Astrocyte (in vitro differentiated cells and primary cell): ENCODE measurements at regions not wholly inside any gene's neighbourhood (a gene's known extent, or its start where the extent isn't known, plus 50 kb on each side); places are given as distances from the start of the nearest gene placed in this dataset.

Source experiments
- DNase-seq: peaks from one replicate; pipeline ENCODE4 v3.0.0-alpha.2; 2010; ENCODE audit warnings: low read depth
- FAIRE-seq: peaks from 2 replicates; lab custom pipeline; 2011; peaks lifted over from hg19 to GRCh38; lab: Jason Lieb, UNC
- H2AFZ ChIP-seq: 2 replicates; pipeline ENCODE4 v1.6.0; 2012; ENCODE audit warnings: low read depth, low read length, inconsistent platforms
- H3K27ac ChIP-seq: 2 replicates; pipeline ENCODE4 v1.5.1; 2011; ENCODE audit warnings: low read depth, low read length, inconsistent platforms
- H3K27me3 ChIP-seq: 2 replicates; pipeline ENCODE4 v1.6.0; 2011; ENCODE audit warnings: low read length, inconsistent platforms; ENCODE audit not compliant: insufficient read depth
- H3K36me3 ChIP-seq: 2 replicates; pipeline ENCODE4 v1.5.1; 2011; ENCODE audit warnings: low read length, inconsistent platforms; ENCODE audit not compliant: insufficient read depth
- H3K4me1 ChIP-seq: 2 replicates; pipeline ENCODE4 v1.5.1; 2011; ENCODE audit warnings: low read length, inconsistent platforms; ENCODE audit not compliant: insufficient read depth
- H3K4me2 ChIP-seq: 2 replicates; pipeline ENCODE4 v1.6.0; 2012; ENCODE audit warnings: low read length, inconsistent platforms
- H3K4me3 ChIP-seq: 2 replicates; pipeline ENCODE4 v1.5.1; 2011; ENCODE audit warnings: low read depth, mild to moderate bottlenecking, low read length, inconsistent platforms; ENCODE audit not compliant: insufficient read depth
- H3K79me2 ChIP-seq: 2 replicates; pipeline ENCODE4 v1.6.0; 2012; ENCODE audit warnings: mild to moderate bottlenecking, low read length, inconsistent platforms; ENCODE audit not compliant: insufficient read depth
- H3K9ac ChIP-seq: 2 replicates; pipeline ENCODE4 v1.6.0; 2012; ENCODE audit warnings: mild to moderate bottlenecking, low read length, inconsistent platforms
- H3K9me3 ChIP-seq: 2 replicates; pipeline ENCODE4 v1.5.1; 2012; ENCODE audit warnings: low read depth, mild to moderate bottlenecking, low read length, inconsistent platforms; ENCODE audit not compliant: insufficient read depth
- H4K20me1 ChIP-seq: 2 replicates; pipeline ENCODE4 v1.6.0; 2012; ENCODE audit warnings: low read length, inconsistent platforms; ENCODE audit not compliant: insufficient read depth
- H3K27ac Mint-ChIP-seq: one replicate; pipeline ENCODE4 v1.8.0; 2021; ENCODE audit warnings: mild to moderate bottlenecking, mixed read lengths; ENCODE audit not compliant: unreplicated experiment
- H3K27me3 Mint-ChIP-seq: one replicate; pipeline ENCODE4 v1.8.0; 2021; ENCODE audit warnings: low read depth, mixed read lengths; ENCODE audit not compliant: unreplicated experiment
- H3K36me3 Mint-ChIP-seq: one replicate; pipeline ENCODE4 v1.8.0; 2021; ENCODE audit warnings: low read depth, mixed read lengths; ENCODE audit not compliant: unreplicated experiment
- H3K4me1 Mint-ChIP-seq: one replicate; pipeline ENCODE4 v1.8.0; 2021; ENCODE audit warnings: low read depth, mixed read lengths; ENCODE audit not compliant: unreplicated experiment
- H3K4me3 Mint-ChIP-seq: one replicate; pipeline ENCODE4 v1.8.0; 2021; ENCODE audit warnings: mild to moderate bottlenecking, moderate library complexity, mixed read lengths; ENCODE audit not compliant: unreplicated experiment
- H3K9me3 Mint-ChIP-seq: one replicate; pipeline ENCODE4 v1.8.0; 2021; ENCODE audit warnings: mild to moderate bottlenecking, mixed read lengths; ENCODE audit not compliant: unreplicated experiment
- CTCF ChIP-seq: IDR thresholded peaks from 2 replicates; pipeline ENCODE4 v1.5.1; 2011; ENCODE audit warnings: low read depth, mild to moderate bottlenecking, inconsistent platforms, low read length, moderate library complexity; ENCODE audit not compliant: insufficient read depth
- EZH2 ChIP-seq: IDR thresholded peaks from 2 replicates; pipeline ENCODE4 v1.6.1; 2012; ENCODE audit warnings: mild to moderate bottlenecking, low read length, inconsistent platforms; ENCODE audit not compliant: insufficient read depth

- FAIRE-seq: no peak
- no peaks in the 10 kb centered on the region for H3K9me3 ChIP-seq
- Mint-ChIP-seq H3K36me3 (no peaks in the 10 kb centered on the region), H3K27me3 (no peaks in the 10 kb centered on the region), H3K4me3 (no peak overlapping the region), H3K9me3 (peaks cover 5% of the 10 kb centered on the region), H3K4me1 (no peaks in the 10 kb centered on the region), H3K27ac (no peak overlapping the region)
- no peaks in the 10 kb centered on the region for H3K27me3 ChIP-seq
- H3K4me1 ChIP-seq: no peaks in the 10 kb centered on the region
- no peaks in the 10 kb centered on the region for H4K20me1 ChIP-seq
- H3K36me3 ChIP-seq: no peaks in the 10 kb centered on the region
- no peak for TF ChIP-seq EZH2
- TF ChIP-seq CTCF: no peak
- H3K27ac ChIP-seq: no peak overlapping the region
- no peak overlapping the region for H3K9ac ChIP-seq
- no peaks in the 10 kb centered on the region for H3K79me2 ChIP-seq
- DNase-seq: no peak
- no peak overlapping the region for H3K4me3 ChIP-seq
- no peak overlapping the region for H3K4me2 ChIP-seq
- H2AFZ ChIP-seq: no peak overlapping the region
Measured at GRCh38 chr3:159451067-159451466, 537.6 kb upstream of the IL12A start.

DNA sequence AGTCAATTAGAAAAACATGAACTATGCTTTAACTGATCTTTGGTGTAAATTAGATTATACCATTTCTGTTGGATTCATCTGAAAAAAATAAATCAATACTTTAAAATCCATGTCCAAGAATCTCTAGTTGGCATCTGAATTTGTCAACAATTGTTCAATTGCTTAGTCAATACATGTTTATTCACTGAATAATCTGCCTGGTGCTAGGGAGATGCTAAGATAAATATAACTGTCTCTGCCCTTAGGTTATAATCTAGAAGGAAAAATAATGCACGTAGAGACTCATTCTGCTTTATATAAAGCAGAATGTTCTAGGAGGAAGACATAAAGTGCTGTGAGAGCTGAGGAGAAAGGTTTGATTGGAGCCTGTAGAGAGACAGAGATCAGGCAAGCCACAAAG, 537.2 kb upstream of the IL12A start:
- no peaks in the 10 kb centered on the region for H3K36me3 Mint-ChIP-seq
- no peak overlapping the region for H3K9ac ChIP-seq
- no peaks in the 10 kb centered on the region for H3K27me3 ChIP-seq
- H3K4me3 Mint-ChIP-seq: no peak overlapping the region
- no peaks in the 10 kb centered on the region for H3K36me3 ChIP-seq
- H3K4me2 ChIP-seq: no peak overlapping the region
- H3K4me1 ChIP-seq: no peaks in the 10 kb centered on the region
- DNase-seq (no peak), FAIRE-seq (no peak)
- H2AFZ ChIP-seq: no peak overlapping the region
- TF ChIP-seq CTCF (no peak), EZH2 (no peak)
- no peak overlapping the region for H3K4me3 ChIP-seq
- peaks cover 5% of the 10 kb centered on the region for H3K9me3 Mint-ChIP-seq
- H3K9me3 ChIP-seq: no peaks in the 10 kb centered on the region
- H3K79me2 ChIP-seq: no peaks in the 10 kb centered on the region
- H3K27ac Mint-ChIP-seq: no peak overlapping the region
- no peaks in the 10 kb centered on the region for H3K4me1 Mint-ChIP-seq
- no peaks in the 10 kb centered on the region for H4K20me1 ChIP-seq
- no peak overlapping the region for H3K27ac ChIP-seq
- no peaks in the 10 kb centered on the region for H3K27me3 Mint-ChIP-seq

DNA sequence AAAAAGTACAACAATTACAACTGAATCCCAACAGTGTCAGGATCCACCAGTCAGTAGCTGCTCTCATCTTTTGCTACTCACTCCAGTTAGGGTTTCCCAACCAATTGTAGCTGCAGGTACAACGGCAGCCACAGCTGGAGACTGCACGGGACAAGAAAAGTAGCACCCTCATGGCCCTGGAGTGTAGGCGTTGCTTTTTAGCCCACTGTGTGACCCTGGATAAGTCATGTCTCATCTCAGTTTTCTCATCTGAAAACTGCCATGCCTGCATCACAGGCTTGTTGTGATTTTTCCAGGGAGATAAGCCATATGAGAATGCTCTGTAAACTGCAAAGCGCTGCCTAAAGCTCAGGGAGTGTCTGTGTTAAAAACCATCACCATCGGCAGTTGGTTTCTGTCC, 535.6 kb upstream of the IL12A start:
- no peaks in the 10 kb centered on the region for H3K27me3 ChIP-seq
- Mint-ChIP-seq H3K36me3 (no peaks in the 10 kb centered on the region), H3K27ac (no peak overlapping the region), H3K4me1 (peaks cover under 1% of the 10 kb centered on the region), H3K27me3 (no peaks in the 10 kb centered on the region), H3K4me3 (no peak overlapping the region), H3K9me3 (peaks cover 5% of the 10 kb centered on the region)
- no peak for TF ChIP-seq CTCF
- no peak for TF ChIP-seq EZH2
- H3K27ac ChIP-seq: no peak overlapping the region
- H3K36me3 ChIP-seq: no peaks in the 10 kb centered on the region
- H3K79me2 ChIP-seq: no peaks in the 10 kb centered on the region
- H4K20me1 ChIP-seq: no peaks in the 10 kb centered on the region
- no peak overlapping the region for H3K9ac ChIP-seq
- H3K9me3 ChIP-seq: no peaks in the 10 kb centered on the region
- FAIRE-seq (no peak), DNase-seq (no peak)
- H3K4me1 ChIP-seq: peaks cover 10% of the 10 kb centered on the region
- H3K4me3 ChIP-seq: no peak overlapping the region
- no peak overlapping the region for H2AFZ ChIP-seq
- H3K4me2 ChIP-seq: no peak overlapping the region
